IPS-NIHi7 (cell line): ENCODE measurements at regions not wholly inside any gene's neighbourhood (a gene's known extent, or its start where the extent isn't known, plus 50 kb on each side); places are given as distances from the start of the nearest gene placed in this dataset.

Experiments
- DNase-seq: peaks from one replicate; pipeline ENCODE4 v3.0.0; 2012; ENCODE audit warnings: mixed read lengths; ENCODE audit errors: extremely low spot score

- peak; percentile 91 for DNase-seq
Measured at GRCh38 chr17:77429969-77430752, 289.4 kb downstream of the SEC14L1 start.

GRCh38 chr17:77432034-77432661, 291.4 kb downstream of the SEC14L1 start:
- no peak for DNase-seq

- DNase-seq, result no peak
Measured at GRCh38 chr17:77432742-77433141, 292.0 kb downstream of the SEC14L1 start.

GRCh38 chr17:77433385-77434135, 292.8 kb downstream of the SEC14L1 start:
- DNase-seq, result no peak

- DNase-seq, result no peak
Measured at GRCh38 chr17:77434136-77435114, 293.7 kb downstream of the SEC14L1 start.

GRCh38 chr17:77435272-77436057, 294.7 kb downstream of the SEC14L1 start:
- no peak for DNase-seq

- peak; percentile 67 for DNase-seq
Measured at GRCh38 chr17:77436058-77436442, 295.3 kb downstream of the SEC14L1 start.

GRCh38 chr17:77436481-77436880, 295.7 kb downstream of the SEC14L1 start:
- DNase-seq, result no peak

- DNase-seq, result no peak
Measured at GRCh38 chr17:77437017-77437416, 296.2 kb downstream of the SEC14L1 start.

- DNase-seq, result no peak
Measured at GRCh38 chr17:77437747-77438146, 297.0 kb downstream of the SEC14L1 start.

- DNase-seq, result no peak
Measured at GRCh38 chr17:77438241-77439188, 297.7 kb downstream of the SEC14L1 start.

- DNase-seq, result no peak
Measured at GRCh38 chr17:77439189-77440018, 298.6 kb downstream of the SEC14L1 start.

- DNase-seq, result no peak
Measured at GRCh38 chr17:77440560-77440981, 299.8 kb downstream of the SEC14L1 start.

- DNase-seq, result no peak
Measured at GRCh38 chr17:77441130-77441920, 300.6 kb downstream of the SEC14L1 start.

GRCh38 chr17:77441940-77442339, 301.2 kb downstream of the SEC14L1 start:
- DNase-seq, result no peak

- DNase-seq, result no peak
Measured at GRCh38 chr17:77442976-77443747, 302.4 kb downstream of the SEC14L1 start.

GRCh38 chr17:77443748-77444260, 303.0 kb downstream of the SEC14L1 start:
- no peak for DNase-seq
